AG04450 (cell line): ENCODE measurements at regions not wholly inside any gene's neighbourhood (a gene's known extent, or its start where the extent isn't known, plus 50 kb on each side); places are given as distances from the start of the nearest gene placed in this dataset.

Source experiments
- CTCF ChIA-PET: fragments of 300-600, 350-600 bp; formaldehyde crosslinking; extraction: SDS; loops from one replicate; lab custom pipeline; 2022; ENCODE audit warnings: antibody characterized with exemption, inconsistent platforms; lab: Charles Lee
- POLR2A ChIA-PET: fragments of 350-600 bp; formaldehyde crosslinking; extraction: SDS; loops from one replicate; lab custom pipeline; 2021; ENCODE audit warnings: antibody characterized with exemption, inconsistent platforms; lab: Yijun Ruan, JAX
- DNase-seq: peaks from one replicate; pipeline ENCODE4 v3.0.0-alpha.2; 2011; ENCODE audit warnings: low read depth, low spot score
- H3K27ac ChIP-seq: one replicate; pipeline ENCODE4 v1.5.1; 2012; ENCODE audit warnings: low read depth, low read length, control low read depth
- H3K27me3 ChIP-seq: one replicate; pipeline ENCODE4 v1.6.0; 2012; ENCODE audit warnings: low read length; ENCODE audit not compliant: control insufficient read depth, insufficient read depth
- H3K4me3 ChIP-seq: 2 replicates; pipeline ENCODE4 v1.5.1; 2011; ENCODE audit warnings: mild to moderate bottlenecking, low read depth, low read length, control low read depth
- H3K9me3 ChIP-seq: 2 replicates; pipeline ENCODE4 v1.5.1; 2012; ENCODE audit warnings: low read length; ENCODE audit not compliant: control insufficient read depth, insufficient read depth
- CTCF ChIP-seq: IDR thresholded peaks from 2 replicates; pipeline ENCODE4 v1.5.1; 2011; ENCODE audit warnings: low read depth, low read length, control low read depth, inconsistent platforms

- Histone ChIP-seq H3K9me3 (no peaks in the 10 kb centered on the region), H3K27ac (no peak overlapping the region), H3K4me3 (no peak overlapping the region), H3K27me3 (no peaks in the 10 kb centered on the region)
- ChIA-PET POLR2A (no interaction called here), CTCF (interaction anchor here (2.1 kb wide), 1 partner anchor 258 kb away, joined by 5 read pairs; no protein-coding TSS in a partner anchor)
- no peak for DNase-seq
- no peak for TF ChIP-seq CTCF
Observed at GRCh38 chr7:85289279-85289678, 102.4 kb upstream of the SEMA3D start.

- no peak overlapping the region for H3K27ac ChIP-seq
- no peak for DNase-seq
- no peak overlapping the region for H3K4me3 ChIP-seq
- no peak for TF ChIP-seq CTCF
- H3K9me3 ChIP-seq, result no peaks in the 10 kb centered on the region
- H3K27me3 ChIP-seq, result no peaks in the 10 kb centered on the region
- ChIA-PET POLR2A (no interaction called here), CTCF (no interaction called here)
Observed at GRCh38 chr7:85287106-85287825, 100.4 kb upstream of the SEMA3D start.

GRCh38 chr7:85286446-85286845 lies 99.6 kb upstream of the SEMA3D start:
- CTCF ChIA-PET, result no interaction called here
- DNase-seq, result no peak
- no peaks in the 10 kb centered on the region for H3K9me3 ChIP-seq

GRCh38 chr7:85285527-85285926 lies 98.7 kb upstream of the SEMA3D start:
- H3K27ac ChIP-seq, result no peak overlapping the region
- no peaks in the 10 kb centered on the region for H3K9me3 ChIP-seq
- no peak for TF ChIP-seq CTCF
- no peak overlapping the region for H3K4me3 ChIP-seq
- H3K27me3 ChIP-seq, result no peaks in the 10 kb centered on the region
- ChIA-PET POLR2A (no interaction called here), CTCF (no interaction called here)
- no peak for DNase-seq

More at GRCh38 chr7:85286446-85286845, 99.6 kb upstream of the SEMA3D start:
- no peaks in the 10 kb centered on the region for H3K27me3 ChIP-seq
- TF ChIP-seq CTCF, result no peak
- POLR2A ChIA-PET, result no interaction called here
- H3K4me3 ChIP-seq, result no peak overlapping the region
- H3K27ac ChIP-seq, result no peak overlapping the region

- Histone ChIP-seq H3K27ac (no peak overlapping the region), H3K4me3 (no peak overlapping the region), H3K9me3 (no peaks in the 10 kb centered on the region), H3K27me3 (no peaks in the 10 kb centered on the region)
- no peak for TF ChIP-seq CTCF
- CTCF ChIA-PET, result no interaction called here
- DNase-seq, result no peak
- POLR2A ChIA-PET, result no interaction called here
Observed at GRCh38 chr7:85275204-85275603, 88.3 kb upstream of the SEMA3D start.
